ENCODE measurements at regions not wholly inside any gene's neighbourhood (a gene's known extent, or its start where the extent isn't known, plus 50 kb on each side); places are given as distances from the start of the nearest gene placed in this dataset.

DNA sequence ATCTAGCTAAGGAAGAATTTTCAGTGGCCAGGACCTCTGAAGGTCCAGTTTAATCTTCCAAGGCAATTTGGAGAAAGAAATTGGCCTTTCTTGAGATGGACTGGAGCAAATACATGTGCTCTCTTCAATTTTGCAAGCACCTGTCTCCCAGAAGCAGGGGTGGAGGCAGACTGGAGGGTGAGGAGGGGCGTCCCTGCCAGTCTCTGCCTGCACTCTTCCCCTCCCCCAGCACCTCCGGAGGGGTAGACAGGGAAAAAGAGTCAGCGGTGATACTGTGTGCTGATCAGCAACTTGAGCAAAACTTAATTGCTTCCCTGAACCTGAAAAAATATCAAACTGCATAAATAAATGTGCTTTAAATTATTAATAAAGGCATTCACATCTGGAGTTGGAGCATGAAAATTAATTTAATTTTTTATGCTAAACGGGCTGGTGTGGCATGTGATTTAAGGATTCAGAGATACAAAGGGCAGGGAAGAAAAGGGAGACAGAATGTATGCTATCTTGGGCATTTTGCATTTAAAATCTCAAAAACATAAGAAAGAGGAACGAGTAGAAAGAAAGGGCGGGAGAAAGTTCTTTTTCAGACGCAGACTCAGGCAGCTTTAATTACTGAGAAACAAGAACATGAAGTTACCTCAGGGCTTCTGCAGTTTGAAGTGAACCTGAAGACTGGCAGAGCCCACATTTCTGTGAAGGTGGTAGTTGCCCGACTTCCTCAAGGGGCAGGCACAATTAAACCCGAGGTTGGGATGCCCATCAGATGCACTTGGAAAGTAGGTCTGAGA, 319.7 kb downstream of the UACA start:
- Histone ChIP-seq H3K9me3 (ENCODE audit: control insufficient read depth, insufficient read depth, low read length) (no peaks in the 10 kb centered on the region; the same call in 1 of the 2 replicates), H3K4me3 (ENCODE audit: low read depth, low read length) (no peak overlapping the region), H3K27ac (ENCODE audit: low read depth, low read length) (no peak overlapping the region), H3K27me3 (ENCODE audit: control insufficient read depth, insufficient read depth, low read length) (peaks cover 84% of the 10 kb centered on the region)
- ChIA-PET CTCF (interaction anchor here (1.0 kb wide), 1 partner anchor 24 kb away, joined by 3 read pairs; no protein-coding TSS in a partner anchor), POLR2A (no interaction called here)
- no peak for DNase-seq (ENCODE audit: low read depth, low spot score)
- TF ChIP-seq, protein P1, sequence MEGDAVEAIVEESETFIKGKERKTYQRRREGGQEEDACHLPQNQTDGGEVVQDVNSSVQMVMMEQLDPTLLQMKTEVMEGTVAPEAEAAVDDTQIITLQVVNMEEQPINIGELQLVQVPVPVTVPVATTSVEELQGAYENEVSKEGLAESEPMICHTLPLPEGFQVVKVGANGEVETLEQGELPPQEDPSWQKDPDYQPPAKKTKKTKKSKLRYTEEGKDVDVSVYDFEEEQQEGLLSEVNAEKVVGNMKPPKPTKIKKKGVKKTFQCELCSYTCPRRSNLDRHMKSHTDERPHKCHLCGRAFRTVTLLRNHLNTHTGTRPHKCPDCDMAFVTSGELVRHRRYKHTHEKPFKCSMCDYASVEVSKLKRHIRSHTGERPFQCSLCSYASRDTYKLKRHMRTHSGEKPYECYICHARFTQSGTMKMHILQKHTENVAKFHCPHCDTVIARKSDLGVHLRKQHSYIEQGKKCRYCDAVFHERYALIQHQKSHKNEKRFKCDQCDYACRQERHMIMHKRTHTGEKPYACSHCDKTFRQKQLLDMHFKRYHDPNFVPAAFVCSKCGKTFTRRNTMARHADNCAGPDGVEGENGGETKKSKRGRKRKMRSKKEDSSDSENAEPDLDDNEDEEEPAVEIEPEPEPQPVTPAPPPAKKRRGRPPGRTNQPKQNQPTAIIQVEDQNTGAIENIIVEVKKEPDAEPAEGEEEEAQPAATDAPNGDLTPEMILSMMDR (IDR thresholded peaks at IDR 0.05; ENCODE audit: low read depth, low read length), result no peak

DNA sequence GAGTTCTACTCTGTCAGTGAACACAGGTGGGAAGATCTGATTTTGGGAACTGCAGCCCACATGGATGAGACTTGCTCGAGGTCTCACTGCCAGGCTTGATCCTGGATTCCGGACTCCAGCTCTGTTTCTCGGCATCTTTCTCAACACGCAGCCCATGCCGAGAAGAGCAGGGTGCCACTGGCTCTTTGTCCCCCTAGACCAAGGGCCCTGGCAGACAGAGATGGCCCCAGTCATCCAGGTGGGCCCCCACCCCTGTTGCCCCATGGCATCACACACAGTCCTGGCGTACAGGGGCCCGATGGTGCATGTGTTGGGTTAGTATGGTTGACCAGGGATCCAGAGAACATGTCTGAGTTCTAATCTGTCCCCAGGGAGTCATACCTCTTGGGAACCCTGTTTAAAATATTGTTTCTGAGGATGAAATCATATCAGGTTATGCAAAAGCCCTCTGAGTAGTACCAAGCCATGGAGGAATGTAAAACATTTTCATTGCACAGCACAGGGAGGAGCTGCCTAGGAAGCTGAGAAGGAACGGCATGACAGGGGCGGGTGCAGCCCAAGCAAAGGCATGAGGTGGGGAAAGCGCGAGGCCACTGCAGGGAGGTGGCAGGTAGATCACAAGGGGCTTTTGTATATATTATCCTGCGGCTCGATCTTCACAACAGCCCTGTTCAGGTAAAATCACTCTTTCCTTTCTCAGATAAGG, 320.6 kb downstream of the UACA start:
- H3K9me3 ChIP-seq (ENCODE audit: control insufficient read depth, insufficient read depth, low read length), result no peaks in the 10 kb centered on the region; the same call in 1 of the 2 replicates
- H3K27ac ChIP-seq (ENCODE audit: low read depth, low read length), result no peak overlapping the region
- no peak for DNase-seq (ENCODE audit: low read depth, low spot score)
- TF ChIP-seq, protein P1 (IDR thresholded peaks at IDR 0.05; ENCODE audit: low read depth, low read length), result no peak
- H3K4me3 ChIP-seq (ENCODE audit: low read depth, low read length), result no peak overlapping the region
- CTCF ChIA-PET, result interaction anchor here (0.6 to 1.0 kb wide), 2 partner anchors 25 to 46 kb away, joined by 3 read pairs; no protein-coding TSS in a partner anchor
- H3K27me3 ChIP-seq (ENCODE audit: control insufficient read depth, insufficient read depth, low read length), result peaks cover 84% of the 10 kb centered on the region
- POLR2A ChIA-PET, result no interaction called here

DNA sequence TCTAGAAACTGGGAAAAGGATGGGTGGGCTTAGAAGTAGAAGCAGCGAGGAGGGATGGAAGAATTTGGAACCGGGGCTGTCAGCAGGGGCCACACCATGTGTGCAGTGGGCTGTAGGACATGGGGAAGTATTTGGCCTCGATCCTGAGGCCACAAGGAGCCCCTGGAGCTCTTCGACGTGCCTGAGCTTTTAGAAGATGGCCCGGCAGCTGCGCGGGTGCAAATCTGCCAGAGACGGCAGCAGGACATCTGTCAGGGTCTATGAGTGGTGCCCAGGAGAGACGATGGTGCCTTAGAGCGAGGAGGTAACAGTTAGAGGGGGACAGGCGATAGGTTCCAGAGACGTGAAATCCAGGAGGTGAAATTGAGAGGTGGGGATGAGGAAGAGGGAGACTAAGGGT, 321.1 kb downstream of the UACA start:
- DNase-seq (ENCODE audit: low read depth, low spot score), result no peak
- TF ChIP-seq, protein P1 (IDR thresholded peaks at IDR 0.05; ENCODE audit: low read depth, low read length), result no peak
- H3K27me3 ChIP-seq (ENCODE audit: control insufficient read depth, insufficient read depth, low read length), result peaks cover 83% of the 10 kb centered on the region
- no peak overlapping the region for H3K4me3 ChIP-seq (ENCODE audit: low read depth, low read length)
- ChIA-PET CTCF (no interaction called here), POLR2A (no interaction called here)
- no peaks in the 10 kb centered on the region; the same call in 1 of the 2 replicates for H3K9me3 ChIP-seq (ENCODE audit: control insufficient read depth, insufficient read depth, low read length)
- no peak overlapping the region for H3K27ac ChIP-seq (ENCODE audit: low read depth, low read length)

DNA sequence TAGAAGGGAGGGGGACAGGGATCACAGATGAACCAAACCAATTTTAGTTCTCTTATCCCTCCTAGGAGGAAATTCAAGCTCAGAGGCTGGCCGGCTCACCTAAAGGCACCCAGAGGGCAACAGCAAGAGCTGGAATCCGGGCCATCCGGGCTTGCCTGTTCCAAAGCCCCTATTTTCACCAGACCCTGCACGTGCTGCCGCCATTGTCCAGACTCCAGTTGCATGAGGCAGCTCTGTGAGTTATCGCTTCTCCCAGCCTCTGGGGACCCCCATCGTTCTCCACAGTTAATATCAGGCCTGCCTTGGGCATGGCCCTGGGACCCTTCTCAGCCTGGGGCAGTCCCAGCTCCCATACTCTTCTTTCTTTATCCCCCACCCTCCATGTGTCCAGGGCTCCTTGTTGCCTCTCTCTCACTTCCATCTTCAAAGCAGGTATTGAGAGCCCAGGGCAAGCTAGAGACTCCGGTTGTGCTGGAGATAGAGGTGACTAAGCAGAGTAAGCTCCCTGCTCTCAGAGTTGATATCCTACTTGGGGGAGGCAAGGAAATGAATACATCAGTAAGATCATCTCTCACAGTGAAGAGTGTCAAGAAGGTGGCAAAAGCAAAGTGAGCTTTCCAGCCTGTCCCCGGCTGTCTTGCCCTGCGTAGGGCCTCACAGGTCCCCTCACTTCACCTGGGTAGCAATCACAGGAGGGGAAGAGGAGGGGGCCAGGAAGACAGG, 322.8 kb downstream of the UACA start:
- ChIA-PET POLR2A (no interaction called here), CTCF (no interaction called here)
- Histone ChIP-seq H3K27ac (ENCODE audit: low read depth, low read length) (no peak overlapping the region), H3K4me3 (ENCODE audit: low read depth, low read length) (no peak overlapping the region), H3K27me3 (ENCODE audit: control insufficient read depth, insufficient read depth, low read length) (peaks cover 79% of the 10 kb centered on the region), H3K9me3 (ENCODE audit: control insufficient read depth, insufficient read depth, low read length) (no peaks in the 10 kb centered on the region; the same call in 1 of the 2 replicates)
- TF ChIP-seq, protein P1 (IDR thresholded peaks at IDR 0.05; ENCODE audit: low read depth, low read length), result no peak
- DNase-seq (ENCODE audit: low read depth, low spot score), result no peak

All from AG04450 (cell line).